BLaER1 treated with 17β-estradiol and CSF1 and Interleukin-3, amounts not matched to agents 10 nM and 100 nM (cell line): ENCODE measurements at regions not wholly inside any gene's neighbourhood (a gene's known extent, or its start where the extent isn't known, plus 50 kb on each side); places are given as distances from the start of the nearest gene placed in this dataset.

Experiments used
- H3K27ac ChIP-seq, 11 experiments: shearing (Covaris generic); formaldehyde crosslinking; 2 replicates each; pipeline ENCODE4 v1.8.1; 2022
- H3K27me3 ChIP-seq, 11 experiments: shearing (Covaris generic); formaldehyde crosslinking; 2 replicates each; pipeline ENCODE4 v1.8.1; 2022
- H3K36me3 ChIP-seq, 11 experiments: shearing (Covaris generic); formaldehyde crosslinking; 2 replicates each; pipeline ENCODE4 v1.8.1; 2022
- H3K4me1 ChIP-seq, 10 experiments: shearing (Covaris generic); formaldehyde crosslinking; 2 replicates each; pipeline ENCODE4 v1.8.1; 2022
- H3K4me2 ChIP-seq, 11 experiments: shearing (Covaris generic); formaldehyde crosslinking; 2 replicates each; pipeline ENCODE4 v1.8.1; 2022
- H3K4me3 ChIP-seq, 10 experiments: shearing (Covaris generic); formaldehyde crosslinking; 2 replicates each; pipeline ENCODE4 v1.8.1; 2022
- H3K9ac ChIP-seq, 11 experiments: shearing (Covaris generic); formaldehyde crosslinking; 2 replicates each; pipeline ENCODE4 v1.8.1; 2022
- H3K9me3 ChIP-seq, 11 experiments: shearing (Covaris generic); formaldehyde crosslinking; replicated peaks in 1 of 11; 2 replicates each; pipeline ENCODE4 v1.8.1; 2022
- H4K20me1 ChIP-seq, 11 experiments: shearing (Covaris generic); formaldehyde crosslinking; 2 replicates each; pipeline ENCODE4 v1.8.1; 2022
- Cebpa-rat ChIP-seq, 11 experiments: shearing (Covaris generic); IDR thresholded peaks; 2 replicates each; pipeline ENCODE4 v1.8.1; 2022

DNA sequence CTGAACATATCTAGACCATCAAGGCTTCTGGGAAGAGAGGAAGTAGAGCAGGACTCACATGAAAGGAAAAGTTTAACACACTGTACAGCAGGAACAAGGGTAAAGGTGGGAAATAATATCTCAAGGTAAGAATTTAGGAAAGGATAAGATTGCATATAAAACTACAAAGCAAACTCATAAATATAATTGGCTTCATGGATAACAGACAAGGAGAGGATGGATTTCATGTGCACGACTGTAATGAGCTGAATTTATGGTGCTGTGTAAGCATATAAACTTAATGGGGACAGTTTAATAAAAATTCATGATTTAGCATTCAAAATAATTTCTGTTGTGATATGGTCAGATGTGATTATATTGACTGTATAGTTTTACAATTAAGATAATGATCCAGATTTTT lies 298.0 kb downstream of the GXYLT1 start:
- H4K20me1 ChIP-seq: no peaks in the 10 kb centered on the region
- no peak overlapping the region for H3K4me2 ChIP-seq
- H3K9me3 ChIP-seq: peaks cover 0 to 5% (median 0%) of the 10 kb centered on the region in 11 experiments; a peak in 1 of 22 replicates
- no peak overlapping the region for H3K4me3 ChIP-seq
- no peak overlapping the region for H3K9ac ChIP-seq
- H3K27ac ChIP-seq: no peak overlapping the region
- H3K4me1 ChIP-seq: 0 out of 20 replicates have a peak, but pooled peaks cover 0 to 4% (median 0%) of the 10 kb centered on the region in 10 experiments
- H3K36me3 ChIP-seq: no peaks in the 10 kb centered on the region
- TF ChIP-seq Cebpa-rat (IDR thresholded peaks at IDR 0.05): no peak
- H3K27me3 ChIP-seq: no peaks in the 10 kb centered on the region

GRCh38 chr12:41836416-41836815 lies 308.3 kb downstream of the GXYLT1 start:
- no peaks in the 10 kb centered on the region for H3K9me3 ChIP-seq
- no peak for TF ChIP-seq Cebpa-rat (IDR thresholded peaks at IDR 0.05)
- no peak overlapping the region for H3K27ac ChIP-seq
- H3K27me3 ChIP-seq: no peaks in the 10 kb centered on the region
- H3K4me1 ChIP-seq: peaks cover 0 to 6% (median 0%) of the 10 kb centered on the region in 10 experiments; a peak in 2 of 20 replicates
- no peak overlapping the region for H3K9ac ChIP-seq
- no peaks in the 10 kb centered on the region for H3K36me3 ChIP-seq
- H3K4me2 ChIP-seq: no peak overlapping the region
- H4K20me1 ChIP-seq: no peaks in the 10 kb centered on the region
- H3K4me3 ChIP-seq: no peak overlapping the region

DNA sequence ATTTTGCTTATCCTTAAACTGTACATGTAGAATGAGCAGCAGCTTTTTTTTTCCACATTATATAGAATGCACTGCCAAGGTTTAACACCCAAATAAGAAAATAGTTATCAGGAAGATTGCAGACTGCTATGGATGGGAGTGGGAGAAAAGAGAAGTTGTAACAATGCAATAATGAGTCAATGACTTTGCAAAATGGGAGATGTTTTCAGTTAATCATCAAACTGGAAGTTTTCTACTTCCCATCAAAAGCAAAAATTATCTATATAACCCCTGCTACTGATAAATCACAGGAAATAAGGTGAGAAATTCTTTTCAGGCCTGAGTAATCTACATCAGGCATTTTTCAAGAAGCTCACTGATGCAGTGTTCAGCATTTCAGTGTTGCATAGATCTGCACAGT lies 309.1 kb downstream of the GXYLT1 start:
- H4K20me1 ChIP-seq: no peaks in the 10 kb centered on the region
- TF ChIP-seq Cebpa-rat (IDR thresholded peaks at IDR 0.05): no peak
- no peak overlapping the region for H3K9ac ChIP-seq
- no peak overlapping the region for H3K4me2 ChIP-seq
- H3K9me3 ChIP-seq: no peaks in the 10 kb centered on the region
- H3K4me1 ChIP-seq: peaks cover 0 to 6% (median 0%) of the 10 kb centered on the region in 10 experiments; a peak in 2 of 20 replicates
- H3K27ac ChIP-seq: no peak overlapping the region
- no peaks in the 10 kb centered on the region for H3K36me3 ChIP-seq
- H3K4me3 ChIP-seq: no peak overlapping the region
- no peaks in the 10 kb centered on the region for H3K27me3 ChIP-seq

- Histone ChIP-seq H3K4me2 (no peak overlapping the region), H3K27me3 (no peaks in the 10 kb centered on the region), H3K4me3 (no peak overlapping the region), H3K27ac (no peak overlapping the region), H3K36me3 (no peaks in the 10 kb centered on the region), H3K4me1 (no peaks in the 10 kb centered on the region), H4K20me1 (no peaks in the 10 kb centered on the region), H3K9ac (no peak overlapping the region), H3K9me3 (no peaks in the 10 kb centered on the region)
- TF ChIP-seq Cebpa-rat (IDR thresholded peaks at IDR 0.05): no peak
These were observed 324.7 kb downstream of the GXYLT1 start for GRCh38 chr12:41819948-41820347.

DNA sequence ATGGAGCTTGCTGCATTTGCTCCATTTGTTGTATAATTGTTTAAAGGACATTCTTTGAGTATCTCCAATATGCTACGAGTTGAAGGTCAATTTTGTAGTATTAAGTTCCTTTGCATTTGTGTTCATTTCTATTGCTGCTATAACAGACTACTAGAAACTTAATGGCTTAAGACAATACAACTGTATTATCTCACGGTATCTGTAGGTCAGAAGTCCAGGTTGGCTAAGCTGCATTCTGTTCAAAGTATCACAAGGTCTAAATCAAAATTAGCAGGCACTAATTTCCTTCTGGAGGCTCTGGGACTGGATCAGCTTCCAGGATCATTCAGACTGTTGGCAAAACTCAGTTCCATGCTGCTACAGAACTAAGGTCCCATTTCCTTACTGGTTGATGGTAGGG lies 340.6 kb downstream of the GXYLT1 start:
- Histone ChIP-seq H3K27me3 (no peaks in the 10 kb centered on the region), H3K36me3 (no peaks in the 10 kb centered on the region), H3K4me2 (no peak overlapping the region), H3K9me3 (no peaks in the 10 kb centered on the region), H3K4me1 (no peaks in the 10 kb centered on the region), H3K4me3 (no peak overlapping the region), H3K27ac (no peak overlapping the region), H3K9ac (no peak overlapping the region), H4K20me1 (no peaks in the 10 kb centered on the region)
- TF ChIP-seq Cebpa-rat (IDR thresholded peaks at IDR 0.05): no peak

DNA sequence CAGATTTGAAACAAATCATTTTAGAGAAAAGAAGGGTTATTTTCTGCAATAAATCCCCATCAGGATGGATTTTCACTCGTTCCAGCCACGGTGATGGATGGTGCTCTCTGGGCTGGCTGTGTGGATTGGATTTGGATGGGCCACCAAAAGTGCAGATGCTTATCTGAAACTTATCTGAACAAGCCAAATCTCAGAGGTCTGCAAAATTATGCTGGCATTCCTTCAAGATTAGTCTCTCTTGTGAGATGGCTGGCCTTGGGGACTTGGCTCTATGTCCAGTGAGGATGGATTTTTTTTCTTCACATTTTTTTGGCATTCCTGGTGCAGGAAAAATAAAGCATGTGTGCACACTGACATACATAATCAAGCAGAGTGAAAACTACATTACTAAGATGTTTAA lies 341.9 kb downstream of the GXYLT1 start:
- Histone ChIP-seq H3K4me2 (no peak overlapping the region), H3K9ac (no peak overlapping the region), H4K20me1 (no peaks in the 10 kb centered on the region), H3K36me3 (no peaks in the 10 kb centered on the region), H3K4me3 (no peak overlapping the region), H3K27me3 (no peaks in the 10 kb centered on the region), H3K4me1 (no peaks in the 10 kb centered on the region), H3K27ac (no peak overlapping the region), H3K9me3 (no peaks in the 10 kb centered on the region)
- TF ChIP-seq Cebpa-rat (IDR thresholded peaks at IDR 0.05): no peak

DNA sequence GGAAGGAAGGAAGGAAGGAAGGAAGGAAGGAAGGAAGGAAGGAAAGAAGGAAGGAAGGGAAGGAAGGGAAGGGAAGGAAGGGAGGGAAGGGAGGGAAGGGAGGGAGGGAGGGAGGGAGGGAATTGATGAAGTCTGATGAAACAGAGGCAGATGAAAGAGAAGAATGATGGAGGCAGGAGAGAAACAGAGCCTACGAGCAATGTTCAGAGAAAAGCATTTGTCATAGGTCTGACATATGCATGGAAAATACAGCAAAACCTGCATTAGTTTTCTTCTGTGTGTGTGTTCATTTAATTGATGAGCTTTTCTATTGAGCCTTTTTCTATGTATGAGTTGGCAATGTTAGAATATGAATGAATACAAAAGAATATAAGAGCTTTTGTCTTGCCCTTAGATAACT lies 343.4 kb downstream of the GXYLT1 start:
- no peak for TF ChIP-seq Cebpa-rat (IDR thresholded peaks at IDR 0.05)
- Histone ChIP-seq H3K36me3 (no peaks in the 10 kb centered on the region), H3K9me3 (no peaks in the 10 kb centered on the region), H4K20me1 (no peaks in the 10 kb centered on the region), H3K4me1 (no peaks in the 10 kb centered on the region), H3K27me3 (no peaks in the 10 kb centered on the region), H3K4me2 (no peak overlapping the region), H3K4me3 (no peak overlapping the region), H3K27ac (no peak overlapping the region), H3K9ac (no peak overlapping the region)

- Histone ChIP-seq H3K27me3 (no peaks in the 10 kb centered on the region), H3K4me2 (no peak overlapping the region), H3K9ac (no peak overlapping the region), H3K4me3 (no peak overlapping the region), H3K27ac (no peak overlapping the region), H3K9me3 (no peaks in the 10 kb centered on the region), H3K4me1 (no peaks in the 10 kb centered on the region), H4K20me1 (no peaks in the 10 kb centered on the region), H3K36me3 (no peaks in the 10 kb centered on the region)
- TF ChIP-seq Cebpa-rat (IDR thresholded peaks at IDR 0.05): no peak
These were observed 345.0 kb downstream of the GXYLT1 start for GRCh38 chr12:41799671-41800070.

DNA sequence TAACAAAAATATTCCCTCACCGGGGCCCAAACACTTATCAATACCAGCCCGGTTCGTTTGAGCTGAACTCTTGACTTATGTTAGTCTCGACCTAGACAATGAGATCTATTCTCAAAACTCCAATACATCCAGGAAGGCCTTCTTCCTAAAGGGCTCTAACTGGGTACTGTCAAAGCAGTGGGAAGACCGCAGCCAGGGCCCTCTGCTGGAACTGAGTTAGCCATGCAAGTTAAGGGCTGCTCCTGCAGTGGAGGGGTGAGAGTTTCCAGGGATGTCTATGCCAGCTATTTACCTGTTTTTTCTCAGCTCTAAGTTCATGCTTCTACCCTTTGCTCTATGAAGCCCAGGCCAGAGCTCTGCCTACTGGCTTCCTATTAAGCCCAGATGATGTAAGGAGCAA lies 348.8 kb downstream of the GXYLT1 start:
- peaks cover 0 to 15% (median 10%) of the 10 kb centered on the region in 11 experiments; a peak in 17 of 22 replicates for H3K9me3 ChIP-seq
- H3K9ac ChIP-seq: no peak overlapping the region
- no peak overlapping the region for H3K4me3 ChIP-seq
- H3K27ac ChIP-seq: no peak overlapping the region
- H3K4me1 ChIP-seq: no peaks in the 10 kb centered on the region
- no peak overlapping the region for H3K4me2 ChIP-seq
- no peaks in the 10 kb centered on the region for H4K20me1 ChIP-seq
- no peaks in the 10 kb centered on the region for H3K27me3 ChIP-seq
- H3K36me3 ChIP-seq: no peaks in the 10 kb centered on the region
- no peak for TF ChIP-seq Cebpa-rat (IDR thresholded peaks at IDR 0.05)

GRCh38 chr12:41795051-41795600 lies 349.5 kb downstream of the GXYLT1 start:
- Histone ChIP-seq H3K27ac (no peak overlapping the region), H3K27me3 (no peaks in the 10 kb centered on the region), H3K9me3 (peaks cover 0 to 21% (median 14%) of the 10 kb centered on the region in 11 experiments; a peak in 17 of 22 replicates), H3K9ac (no peak overlapping the region), H3K4me3 (no peak overlapping the region), H3K4me1 (no peaks in the 10 kb centered on the region), H3K4me2 (no peak overlapping the region), H3K36me3 (no peaks in the 10 kb centered on the region), H4K20me1 (no peaks in the 10 kb centered on the region)
- TF ChIP-seq Cebpa-rat (IDR thresholded peaks at IDR 0.05): no peak
